Mucosa of descending colon (tissue), 3 donors: ENCODE measurements at regions not wholly inside any gene's neighbourhood (a gene's known extent, or its start where the extent isn't known, plus 50 kb on each side); places are given as distances from the start of the nearest gene placed in this dataset.

Source experiments
- ATAC-seq: fragments of 200-7000 bp; cut with Tn5 transposase; one replicate; pipeline ENCODE4 v1.9.1; 2020; ENCODE audit warnings: mild to moderate bottlenecking, moderate library complexity
- DNase-seq, 3 donors: peaks; one replicate each; pipeline ENCODE4 v3.0.0-alpha.2; 2020
- H3K36me3 ChIP-seq: fragments of 200-600 bp; one replicate; pipeline ENCODE4 v1.8.0; 2021; ENCODE audit warnings: low read depth, mild to moderate bottlenecking
- H3K4me1 ChIP-seq: fragments of 200-600 bp; one replicate; pipeline ENCODE4 v1.8.0; 2021; ENCODE audit warnings: low read depth, mild to moderate bottlenecking
- H3K4me3 ChIP-seq: fragments of 200-600 bp; one replicate; pipeline ENCODE4 v1.8.0; 2021; ENCODE audit warnings: mild to moderate bottlenecking
- H3K9me3 ChIP-seq: fragments of 200-600 bp; one replicate; pipeline ENCODE4 v1.8.0; 2021; ENCODE audit warnings: mild to moderate bottlenecking
- CTCF ChIP-seq: fragments of 200-600 bp; IDR thresholded peaks from one replicate; pipeline ENCODE4 v1.8.0; 2022; ENCODE audit warnings: antibody characterized with exemption, mild to moderate bottlenecking
- intact Hi-C, 2 donors: fragments of 100-400 bp; cut with DNase I in 1 of 2; cut with micrococcal nuclease in 1 of 2; formaldehyde crosslinking; loops; one replicate each; pipeline versions ENCODE4 v1.11.0 to v1.11.1; 2022; cut with DNase I, micrococcal nuclease
- donor health status: DM: no; HTN: no; CAD: no; lungs with moderate emphysema.
- donor health status: DM: no; HTN: no; CAD: no.
- donor health status: DM: no; HTN: yes; CAD: no.

GRCh38 chr3:89964347-89964746 is 856.9 kb downstream of the EPHA3 start:
- Histone ChIP-seq H3K9me3 (no peaks in the 10 kb centered on the region), H3K4me1 (no peaks in the 10 kb centered on the region), H3K4me3 (no peak overlapping the region), H3K36me3 (no peaks in the 10 kb centered on the region)
- ATAC-seq (no peak), DNase-seq (no peak)
- no peak for TF ChIP-seq CTCF
- intact Hi-C loops: no loop called here

GRCh38 chr3:89966877-89967665 is 859.6 kb downstream of the EPHA3 start:
- ATAC-seq (no peak), DNase-seq (no peak)
- no peak for TF ChIP-seq CTCF
- intact Hi-C loops: no loop called here
- H3K36me3 ChIP-seq: no peaks in the 10 kb centered on the region
- no peak overlapping the region for H3K4me3 ChIP-seq
- H3K9me3 ChIP-seq: no peaks in the 10 kb centered on the region
- H3K4me1 ChIP-seq: no peaks in the 10 kb centered on the region

- Histone ChIP-seq H3K36me3 (no peaks in the 10 kb centered on the region), H3K9me3 (no peaks in the 10 kb centered on the region), H3K4me1 (no peaks in the 10 kb centered on the region), H3K4me3 (no peak overlapping the region)
- intact Hi-C loops: no loop called here
- ATAC-seq: no peak
- no peak for DNase-seq
- TF ChIP-seq CTCF: no peak
Measured at GRCh38 chr3:89971329-89971728, 863.9 kb downstream of the EPHA3 start.

GRCh38 chr3:89973156-89973555 is 865.7 kb downstream of the EPHA3 start:
- no peak for DNase-seq
- Histone ChIP-seq H3K4me3 (no peak overlapping the region), H3K36me3 (no peaks in the 10 kb centered on the region), H3K9me3 (no peaks in the 10 kb centered on the region), H3K4me1 (no peaks in the 10 kb centered on the region)
- intact Hi-C loops: no loop called here
- no peak for TF ChIP-seq CTCF
- no peak for ATAC-seq

- no peak for ATAC-seq
- Histone ChIP-seq H3K4me1 (no peaks in the 10 kb centered on the region), H3K9me3 (no peaks in the 10 kb centered on the region), H3K36me3 (no peaks in the 10 kb centered on the region), H3K4me3 (no peak overlapping the region)
- no peak for TF ChIP-seq CTCF
- DNase-seq: no peak
- intact Hi-C loops: no loop called here
Measured at GRCh38 chr3:89974903-89975519, 867.6 kb downstream of the EPHA3 start.
